NCI-H2196 (cell line): ENCODE measurements at regions not wholly inside any gene's neighbourhood (a gene's known extent, or its start where the extent isn't known, plus 50 kb on each side); places are given as distances from the start of the nearest gene placed in this dataset.

Source experiments
- DNase-seq: peaks from one replicate; lab custom pipeline; 2025; ENCODE audit not compliant: unreplicated experiment; lab: John Stamatoyannopoulos, UW

DNA sequence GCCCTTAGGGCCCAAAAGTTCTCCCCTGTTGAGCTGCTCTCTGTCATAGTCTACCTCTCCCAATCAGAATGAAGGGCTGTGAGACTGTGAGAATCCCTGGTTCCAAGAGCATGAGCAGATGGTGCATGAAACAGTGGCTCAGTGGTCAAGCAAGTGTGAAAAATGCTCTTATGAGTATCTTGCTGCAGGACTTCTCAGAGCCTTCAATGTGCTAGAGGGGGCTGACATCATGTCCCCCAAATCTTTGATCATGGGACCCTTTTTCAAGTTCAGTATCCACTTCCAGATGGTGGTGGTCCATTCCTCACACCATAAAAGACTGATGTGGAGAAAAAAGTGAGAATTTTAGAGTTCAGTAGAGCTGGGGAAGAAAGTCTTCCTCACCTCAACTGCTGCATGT lies 265.3 kb upstream of the HABP2 start:
- no peak for DNase-seq

DNA sequence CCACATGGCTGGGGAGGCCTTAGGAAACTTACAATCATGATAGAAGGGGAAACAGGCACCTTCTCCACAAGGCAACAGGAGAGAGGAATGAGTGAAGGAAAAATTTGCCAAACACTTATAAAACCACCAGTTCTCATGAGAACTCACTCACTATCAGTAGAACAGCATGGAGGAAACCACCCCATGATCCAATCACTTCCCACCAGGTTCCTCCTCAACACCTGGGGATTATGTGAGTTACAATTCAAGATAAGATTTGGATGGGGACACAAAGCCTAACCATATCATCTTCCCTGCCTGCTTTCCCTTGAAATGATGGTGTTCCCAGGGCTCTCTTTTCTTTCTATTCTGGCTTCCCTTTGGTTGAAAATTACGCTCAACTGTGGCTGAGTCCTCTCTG lies 262.7 kb upstream of the HABP2 start:
- no peak for DNase-seq

DNA sequence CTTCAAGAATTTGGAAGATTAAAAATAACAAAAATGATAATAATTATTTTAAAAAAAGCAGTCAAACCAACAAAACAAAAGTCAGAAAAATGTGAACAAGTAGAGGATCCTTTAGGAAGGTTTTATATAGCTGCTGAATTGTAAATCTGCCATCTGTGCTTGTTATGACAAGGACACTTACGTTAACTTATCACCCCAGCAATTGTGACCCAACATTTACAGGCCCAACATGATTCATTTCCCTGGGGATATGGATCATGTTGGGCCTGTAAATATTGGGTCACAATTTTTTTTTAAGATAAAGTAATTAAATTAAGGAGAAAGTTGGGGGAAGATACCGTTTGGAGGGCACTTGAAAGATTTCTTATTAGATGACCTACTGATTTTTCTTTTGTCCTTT lies 261.4 kb upstream of the HABP2 start:
- no peak for DNase-seq

DNA sequence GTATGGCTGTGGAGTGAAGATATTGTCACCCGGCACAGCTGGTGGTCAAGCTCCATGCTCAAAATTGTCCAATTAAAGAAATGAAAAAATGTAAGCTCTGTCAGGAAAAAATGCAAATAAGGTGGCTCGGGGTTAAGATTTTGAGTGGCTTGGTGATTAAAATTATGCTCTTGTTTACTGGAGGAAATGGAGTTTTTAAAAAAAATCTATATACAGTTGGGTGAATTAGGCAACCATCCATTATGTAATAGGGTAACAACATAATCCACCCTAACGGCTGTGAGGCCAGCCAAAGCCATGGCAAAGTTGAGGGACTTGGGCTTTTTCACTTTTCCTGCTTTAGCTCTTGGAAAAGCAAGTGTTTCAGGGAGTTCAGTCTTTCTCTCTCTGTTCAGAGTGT lies 260.8 kb upstream of the HABP2 start:
- DNase-seq = no peak

DNA sequence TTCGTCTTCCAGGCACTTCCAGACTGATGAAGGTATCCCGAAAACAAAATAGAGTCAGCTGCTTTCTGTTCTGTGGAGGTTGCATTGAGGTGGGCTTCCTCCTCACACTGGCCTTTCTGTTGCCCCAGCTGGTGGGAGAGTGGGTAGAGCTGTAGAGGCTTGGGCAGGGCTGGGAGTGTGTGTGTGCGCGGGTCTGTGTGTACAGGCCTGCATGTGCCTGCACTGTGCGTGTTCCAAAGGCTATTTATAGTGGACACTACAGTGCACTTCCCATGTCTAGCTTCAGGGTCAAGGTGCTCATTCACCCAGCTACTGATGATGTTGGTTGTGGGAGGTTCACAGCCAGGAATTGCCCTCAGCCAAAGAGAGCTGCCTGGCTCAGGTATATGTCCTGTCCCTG lies 260.1 kb upstream of the HABP2 start:
- no peak for DNase-seq

DNA sequence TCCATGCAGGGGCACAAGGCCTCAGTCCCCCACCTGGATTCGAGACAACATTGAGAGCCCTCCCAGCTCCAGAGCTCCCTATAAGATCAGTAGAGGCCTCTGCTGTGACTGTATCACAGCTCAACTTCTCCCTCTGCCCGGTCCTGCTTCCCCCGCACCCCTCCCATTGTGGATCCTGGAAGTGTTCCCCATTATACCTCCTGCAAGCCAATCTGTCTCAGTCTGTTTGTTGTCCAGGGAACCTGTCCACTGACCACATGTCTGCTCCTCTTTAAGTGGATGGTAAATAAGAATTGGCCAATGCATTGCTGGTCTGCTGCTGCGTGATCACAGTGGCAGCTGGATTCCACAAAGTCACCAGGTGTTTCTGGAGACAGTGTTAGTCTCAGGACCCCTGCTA lies 259.7 kb upstream of the HABP2 start:
- DNase-seq = peak; percentile 3

DNA sequence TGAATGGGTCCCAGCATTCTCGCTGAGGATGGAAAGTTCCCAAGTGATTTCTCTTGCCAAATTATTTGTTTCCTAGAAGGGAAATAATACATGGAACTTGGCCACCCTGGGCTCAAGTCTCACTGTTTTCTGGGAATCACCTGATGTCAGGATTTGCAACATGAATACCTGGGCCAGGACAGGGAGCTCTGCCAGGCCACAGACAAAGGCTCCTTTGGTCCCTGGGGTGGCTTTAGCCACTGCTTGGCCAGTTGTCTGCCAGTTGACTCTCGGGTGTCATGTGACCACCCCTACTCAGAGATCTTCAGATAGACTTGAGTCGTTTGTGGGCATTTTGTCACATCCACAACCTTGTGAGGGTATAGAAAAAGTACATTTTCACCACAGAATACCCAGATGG lies 258.0 kb upstream of the HABP2 start:
- no peak for DNase-seq

DNA sequence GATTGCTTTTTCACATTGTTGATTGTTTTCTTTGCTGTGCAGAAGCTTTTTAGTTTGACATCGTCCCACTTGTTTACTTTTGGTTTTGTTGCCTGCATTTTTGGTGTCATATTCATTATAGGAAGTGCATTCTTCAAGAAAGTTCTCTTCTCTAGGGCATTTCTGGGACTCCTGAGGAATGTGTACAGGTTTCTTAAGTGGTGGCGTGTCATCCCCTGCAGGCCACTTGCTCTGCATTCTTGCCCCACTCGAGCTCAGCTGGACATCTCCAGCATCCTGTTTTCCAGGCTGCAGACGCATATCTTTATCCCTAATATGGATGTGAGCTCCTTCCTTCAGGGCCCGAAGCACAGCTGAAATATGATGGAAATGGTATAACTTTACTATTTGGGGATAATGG lies 255.6 kb upstream of the HABP2 start:
- no peak for DNase-seq

DNA sequence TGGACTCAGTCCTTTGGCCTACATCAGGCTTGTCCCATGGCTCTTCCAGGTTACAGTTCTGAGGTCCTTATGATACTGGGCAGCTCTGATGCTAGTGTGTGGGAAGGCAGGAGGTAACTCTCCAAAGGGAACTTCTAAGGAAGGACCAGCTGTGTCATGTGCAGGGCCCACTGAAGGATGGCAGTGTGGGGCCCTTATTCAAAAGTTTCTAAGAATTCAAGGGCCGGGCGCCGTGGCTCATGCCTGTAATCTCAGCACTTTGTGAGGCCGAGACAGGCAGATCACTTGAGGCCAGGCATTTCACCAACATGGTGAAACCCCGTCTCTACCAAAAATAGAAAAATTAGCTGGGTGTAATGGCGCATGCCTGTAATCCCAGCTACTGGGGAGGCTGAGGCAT lies 254.2 kb upstream of the HABP2 start:
- DNase-seq = no peak

DNA sequence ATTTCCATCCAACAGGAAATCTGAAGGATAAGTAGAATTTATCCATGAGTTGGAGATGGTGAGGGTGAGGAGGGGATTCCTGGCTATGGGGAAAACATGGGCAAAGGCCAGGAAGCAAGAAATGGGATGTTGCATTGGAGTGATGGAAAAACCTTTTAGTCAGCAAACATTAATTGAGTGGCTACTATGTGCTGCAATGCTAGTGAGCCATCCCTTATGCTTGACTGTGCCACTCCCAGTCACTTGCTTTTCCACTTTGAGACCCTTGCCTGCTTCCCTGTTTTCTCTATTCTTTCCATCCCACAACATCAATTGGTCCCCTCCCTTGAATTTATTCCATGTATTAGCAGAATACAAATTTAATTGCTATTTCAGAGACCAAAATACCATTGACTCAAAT lies 252.7 kb upstream of the HABP2 start:
- no peak for DNase-seq

DNA sequence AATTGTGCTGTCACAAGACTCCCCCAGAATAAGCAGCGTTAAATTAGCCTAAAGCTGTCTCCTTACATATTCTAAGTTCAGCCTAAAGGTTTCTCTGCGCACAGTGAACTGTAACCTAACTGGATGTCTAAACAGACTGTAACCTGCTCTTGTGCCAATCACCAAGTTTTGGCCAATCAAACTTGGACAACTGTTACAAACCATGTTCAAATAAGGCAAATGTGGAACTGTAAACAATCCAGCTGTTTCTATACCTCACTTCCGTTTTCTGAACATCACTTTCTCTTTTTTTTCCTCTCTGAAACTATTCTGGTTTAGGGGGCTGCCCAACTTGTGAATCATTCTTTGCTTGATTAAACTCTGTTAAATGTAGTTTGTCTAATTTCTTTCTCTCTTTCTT lies 252.2 kb upstream of the HABP2 start:
- DNase-seq = no peak

DNA sequence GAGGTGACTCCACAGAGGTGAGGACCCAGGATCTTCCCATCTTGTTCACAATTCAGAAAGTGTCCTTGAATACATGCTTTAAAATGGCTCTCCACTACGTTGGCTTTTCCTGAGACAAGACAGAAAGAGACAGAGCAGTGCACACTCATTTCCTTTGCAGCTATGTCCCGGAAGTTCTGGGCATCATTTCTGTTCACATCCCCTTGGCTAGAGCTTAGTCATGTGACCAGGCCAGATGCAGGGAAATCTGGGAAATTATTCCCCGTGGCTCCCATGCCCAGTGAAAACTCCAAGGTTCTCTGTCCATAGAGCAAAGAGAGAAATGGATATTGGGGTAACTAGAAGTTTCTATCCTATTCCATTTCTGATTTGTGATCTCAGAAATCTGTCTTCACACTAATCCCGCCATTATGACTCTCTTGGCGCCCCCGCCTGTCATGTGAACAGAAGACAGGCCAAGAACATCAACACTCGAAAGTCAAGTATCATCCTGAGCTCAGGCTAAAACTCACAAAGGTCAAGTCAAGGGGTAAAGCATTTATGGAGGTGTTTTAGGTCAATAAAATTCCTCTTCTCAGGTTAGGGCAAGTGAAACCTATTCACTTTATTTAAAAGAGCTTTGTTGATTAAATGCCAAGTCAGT lies 251.4 kb upstream of the HABP2 start:
- DNase-seq = no peak

DNA sequence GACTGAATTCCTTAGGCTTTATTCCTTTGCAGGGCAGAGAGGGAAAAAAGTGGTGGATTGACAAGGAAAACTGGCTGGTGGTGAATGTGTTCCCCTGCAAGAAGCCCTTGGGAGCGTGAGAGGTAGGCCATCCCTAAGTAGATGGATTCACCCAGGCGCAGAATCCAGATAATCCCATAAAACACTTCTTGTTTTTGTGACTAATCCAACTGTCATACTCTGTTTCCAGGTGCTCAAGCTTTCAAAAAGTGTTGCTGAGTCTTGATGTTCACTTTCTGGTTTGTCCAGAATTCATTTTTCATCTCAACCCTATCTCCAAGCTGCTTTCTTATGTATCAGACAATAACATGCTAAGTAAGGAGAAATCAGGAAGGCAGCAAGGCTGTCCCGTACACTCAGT lies 250.8 kb upstream of the HABP2 start:
- DNase-seq = no peak

DNA sequence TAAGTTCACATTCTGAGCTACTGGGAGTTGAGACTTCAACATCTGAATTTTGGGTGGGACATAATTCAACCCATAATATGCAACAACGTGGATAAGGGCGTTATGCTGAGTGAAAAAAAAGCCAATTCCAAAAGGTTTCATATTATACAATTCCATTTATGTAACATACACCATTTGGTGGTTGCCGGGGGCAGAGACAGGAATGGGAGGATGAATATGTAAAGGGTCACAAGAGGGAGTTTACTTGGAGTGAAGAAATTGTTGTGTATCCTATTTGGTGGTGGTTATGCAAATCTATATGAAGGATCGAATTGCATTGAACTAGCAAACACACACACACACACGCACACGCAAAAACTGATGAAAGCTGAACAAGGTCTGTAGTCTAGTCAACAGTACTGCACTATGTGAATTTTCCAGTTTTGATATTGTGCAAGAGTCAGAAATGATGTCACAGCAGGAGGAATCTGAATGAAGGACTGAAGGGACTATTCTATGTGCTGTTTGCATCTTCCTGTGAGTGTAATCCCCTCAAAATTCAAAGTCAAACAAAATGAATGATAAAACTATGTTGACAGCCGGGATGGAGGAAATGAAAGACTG lies 249.2 kb upstream of the HABP2 start:
- DNase-seq = no peak

DNA sequence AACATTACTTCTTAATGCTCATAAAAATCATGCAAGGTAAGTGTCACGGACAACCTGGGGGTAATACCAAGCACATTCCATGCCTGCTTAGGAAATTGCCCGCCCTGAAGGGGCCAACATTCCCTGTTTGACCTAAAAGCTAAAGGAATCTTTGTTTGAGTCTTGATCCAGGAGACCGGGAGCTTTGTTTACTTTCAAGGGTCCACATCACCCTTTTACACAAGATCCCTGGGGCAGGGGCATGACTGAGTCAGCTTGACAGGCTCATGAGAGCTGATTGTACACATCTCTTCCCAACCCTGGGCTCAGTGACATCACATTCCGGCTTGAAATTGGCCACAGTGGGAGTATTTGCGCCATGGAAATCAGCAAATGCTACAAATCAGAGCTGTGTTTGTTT lies 248.1 kb upstream of the HABP2 start:
- no peak for DNase-seq

DNA sequence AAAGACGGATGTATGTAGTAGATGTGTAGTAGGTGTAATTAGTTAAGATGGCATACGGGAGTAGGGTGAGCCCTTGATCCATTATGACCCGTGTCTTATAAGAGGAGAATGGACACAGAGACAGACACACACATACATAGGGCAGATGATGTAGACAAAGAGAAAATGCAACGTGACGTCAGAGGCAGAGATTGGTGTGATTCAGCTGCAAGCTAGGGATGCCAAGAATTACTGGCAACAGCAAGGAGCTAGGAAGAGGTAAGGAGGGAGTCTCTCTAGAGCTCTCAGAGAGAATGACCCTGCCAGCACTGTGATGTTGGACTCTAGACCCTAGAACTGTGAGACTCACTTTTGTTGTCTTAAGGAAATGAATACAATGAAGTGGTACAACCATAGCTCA lies 247.0 kb upstream of the HABP2 start:
- no peak for DNase-seq

DNA sequence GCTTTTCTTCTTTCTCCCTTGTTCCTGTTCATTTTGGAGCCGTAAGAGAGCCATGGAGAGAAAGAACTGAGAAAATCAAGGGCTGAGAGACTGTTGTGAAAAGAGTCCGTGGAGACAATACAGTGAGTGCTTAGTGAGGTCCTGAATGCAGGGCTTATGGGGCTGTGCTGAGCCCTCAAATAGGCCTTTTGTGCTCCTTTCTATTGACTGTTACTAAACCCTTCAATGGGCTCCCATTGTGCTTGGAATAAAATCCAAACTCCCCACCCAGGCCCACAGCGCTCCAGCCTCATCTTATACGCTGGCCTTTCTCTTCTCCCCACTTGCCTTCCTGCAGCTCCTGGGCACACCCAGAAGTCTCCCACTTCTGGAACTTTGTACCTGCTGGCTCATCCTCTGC lies 243.1 kb upstream of the HABP2 start:
- no peak for DNase-seq

DNA sequence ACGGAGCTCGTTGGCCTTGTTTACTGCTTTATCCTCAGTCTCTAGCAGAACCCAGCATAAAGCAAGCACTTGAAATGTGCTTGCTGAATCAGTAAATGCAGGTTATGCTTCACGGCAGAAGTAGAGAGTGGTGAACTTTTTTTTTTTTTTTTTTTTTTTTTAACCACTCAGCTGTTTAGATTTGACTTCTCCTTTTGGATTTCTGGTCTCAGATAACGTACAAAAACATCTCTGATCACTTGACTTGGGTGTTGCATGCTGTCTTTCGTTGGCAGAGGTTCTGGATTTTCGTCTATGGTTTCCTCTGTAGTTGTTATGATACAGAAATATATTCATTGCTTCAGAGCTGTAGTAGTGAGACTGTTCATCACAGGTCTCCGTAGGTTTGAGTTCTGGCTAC lies 242.5 kb upstream of the HABP2 start:
- DNase-seq = no peak

DNA sequence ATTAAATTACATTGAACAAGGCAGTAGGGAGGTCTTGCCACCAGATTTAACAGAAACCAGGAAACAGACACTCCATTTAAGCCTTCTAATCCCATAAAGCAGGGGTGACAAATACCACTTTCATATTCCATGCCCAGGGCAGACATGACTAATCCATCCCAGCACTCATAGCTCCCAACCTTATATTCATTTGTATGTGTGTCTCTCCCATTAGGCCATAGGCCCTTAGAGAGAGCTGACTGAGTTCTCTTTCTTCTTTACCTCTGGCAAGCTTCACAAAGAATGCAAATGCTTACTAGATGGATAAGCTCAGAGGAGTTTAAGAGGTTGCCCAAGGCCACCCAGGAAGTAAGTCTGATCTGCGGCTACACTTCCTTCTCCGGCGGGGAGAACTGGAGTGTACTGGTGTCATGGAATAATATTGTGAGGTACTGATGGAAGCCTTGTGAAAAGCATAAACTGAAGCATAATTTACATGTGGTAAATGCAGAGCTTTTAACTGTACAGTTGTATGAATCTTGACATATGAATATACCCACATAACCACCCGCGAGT lies 239.7 kb upstream of the HABP2 start:
- no peak for DNase-seq

DNA sequence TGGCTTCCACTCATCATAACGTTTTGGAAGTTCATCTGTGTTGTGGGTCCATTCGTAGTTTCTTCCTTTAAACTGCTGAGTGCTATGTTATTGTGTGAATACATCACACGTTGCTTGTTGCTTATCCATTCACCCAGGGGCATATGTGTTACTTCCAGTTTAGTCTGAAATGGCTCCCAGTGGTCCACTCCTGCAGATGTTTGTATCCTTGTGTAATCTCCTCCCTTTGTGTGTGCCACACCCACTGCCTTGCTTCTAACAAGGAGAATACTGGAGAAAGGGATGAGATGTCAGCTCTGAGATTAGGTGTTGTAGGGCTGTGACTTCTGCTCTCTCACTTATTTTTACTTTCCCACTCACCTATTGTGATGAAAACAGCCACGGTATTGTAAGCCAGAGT lies 239.1 kb upstream of the HABP2 start:
- DNase-seq = no peak

DNA sequence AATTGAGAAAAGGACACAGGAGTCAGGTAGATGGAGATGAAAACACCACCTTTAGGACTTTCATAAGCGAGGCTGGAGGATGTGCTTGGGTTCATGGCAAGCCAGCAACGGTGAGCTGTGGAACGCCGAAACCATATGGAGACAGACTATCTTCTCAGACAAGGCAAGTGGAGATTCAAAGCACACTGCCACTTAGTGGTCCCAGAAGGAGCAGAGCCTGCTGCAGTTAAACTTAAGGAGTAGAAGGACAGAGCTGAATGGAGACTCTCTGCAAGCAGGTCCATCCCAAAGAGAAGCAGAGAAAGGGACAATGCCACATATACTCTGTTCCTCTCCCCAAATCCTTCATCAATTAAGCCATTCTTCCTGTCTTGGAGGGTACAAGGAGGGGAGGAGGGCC lies 236.3 kb upstream of the HABP2 start:
- no peak for DNase-seq

DNA sequence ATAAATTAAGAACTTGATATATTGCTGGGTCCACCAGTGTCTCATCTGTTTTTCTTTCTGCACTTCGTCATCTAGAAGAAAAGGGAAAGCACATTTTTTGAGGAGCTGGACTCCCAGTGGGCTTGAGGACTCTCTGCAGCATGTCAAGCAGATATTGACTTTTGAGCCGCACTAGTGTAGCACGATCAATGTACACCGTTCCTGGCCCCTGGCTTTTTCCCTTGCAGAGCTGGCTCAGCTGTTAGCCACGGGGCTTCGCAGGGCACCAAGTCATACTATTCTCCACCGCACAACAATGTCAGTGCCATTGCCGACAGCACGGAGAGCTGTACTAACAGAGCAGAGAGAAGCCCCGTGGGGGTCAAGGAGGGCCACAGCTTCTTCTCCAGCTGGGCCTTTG lies 235.4 kb upstream of the HABP2 start:
- no peak for DNase-seq

DNA sequence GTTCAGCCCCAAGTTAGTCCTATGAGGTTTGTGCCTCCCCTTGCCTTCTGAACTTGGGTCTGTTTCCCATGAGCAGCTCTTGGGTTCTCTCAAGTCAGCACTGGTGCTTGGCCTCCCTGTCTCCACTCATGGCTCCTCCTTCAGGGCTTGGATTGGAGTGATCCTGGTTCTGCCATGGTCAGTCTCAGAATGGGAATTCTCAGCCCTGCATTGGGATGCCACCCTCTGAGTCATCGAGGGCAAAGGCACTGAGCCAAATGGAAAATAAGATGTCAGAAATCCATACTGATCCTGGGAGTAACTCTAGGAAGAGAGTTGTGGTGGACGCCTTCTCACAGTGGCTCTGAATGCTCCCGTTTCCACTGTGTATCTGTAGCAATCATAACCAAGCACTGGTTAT lies 233.4 kb upstream of the HABP2 start:
- no peak for DNase-seq
